ENCODE measurements at regions not wholly inside any gene's neighbourhood (a gene's known extent, or its start where the extent isn't known, plus 50 kb on each side); places are given as distances from the start of the nearest gene placed in this dataset.

GRCh38 chr6:56407883-56408410 lies 160.6 kb upstream of the COL21A1 start:
- TF ChIP-seq CTCF (IDR thresholded peaks at IDR 0.05), result no peak
- TF ChIP-seq POLR2A (IDR thresholded peaks at IDR 0.05), result no peak
